HL-60 (cell line): ENCODE measurements at regions not wholly inside any gene's neighbourhood (a gene's known extent, or its start where the extent isn't known, plus 50 kb on each side); places are given as distances from the start of the nearest gene placed in this dataset.

Experiments
- DNase-seq, 2 experiments: peaks; one replicate each; pipeline ENCODE4 v3.0.0-alpha.2; 2010 to 2020; ENCODE audit warnings: low read depth in 1 of 2, low spot score in 1 of 2
- H3K27ac ChIP-seq: fragments of 250-450 bp; sonication (Bioruptor Pico); replicated peaks from 2 replicates; pipeline ENCODE4 v1.5.1; 2020; ENCODE audit warnings: mild to moderate bottlenecking, moderate library complexity
- H3K27me3 ChIP-seq: fragments of 250-450 bp; sonication (Bioruptor Pico); 2 replicates; pipeline ENCODE4 v1.5.1; 2021; ENCODE audit warnings: mild to moderate bottlenecking, moderate library complexity; ENCODE audit not compliant: insufficient read depth, poor library complexity, severe bottlenecking
- H3K4me3 ChIP-seq: replicated peaks from 2 replicates; pipeline ENCODE4 v1.5.1; 2011; ENCODE audit warnings: mild to moderate bottlenecking, control low read depth, low read length; ENCODE audit not compliant: insufficient read depth
- CTCF ChIP-seq: IDR thresholded peaks from one replicate; pipeline ENCODE4 v1.5.1; 2011; ENCODE audit warnings: low read length, control low read depth, inconsistent platforms; ENCODE audit not compliant: insufficient read depth
- GABPA ChIP-seq: IDR thresholded peaks from 2 replicates; pipeline ENCODE4 v1.6.1; 2012; ENCODE audit warnings: low read depth
- POLR2AphosphoS5 ChIP-seq: IDR thresholded peaks from 2 replicates; pipeline ENCODE4 v1.6.1; 2012; ENCODE audit warnings: low read depth
- REST ChIP-seq: IDR thresholded peaks from 2 replicates; pipeline ENCODE4 v1.6.1; 2012; ENCODE audit warnings: low read depth; ENCODE audit not compliant: insufficient replicate concordance
- SPI1 ChIP-seq: IDR thresholded peaks from 2 replicates; pipeline ENCODE4 v1.6.1; 2012; ENCODE audit warnings: low read depth, mild to moderate bottlenecking, borderline replicate concordance

GRCh38 chr3:145522179-145522578 lies 638.8 kb downstream of the PLOD2 start:
- DNase-seq = no peak
- Histone ChIP-seq H3K27me3 (no peaks in the 10 kb centered on the region), H3K27ac (no peak overlapping the region), H3K4me3 (no peak overlapping the region)
- no peak for TF ChIP-seq SPI1

GRCh38 chr3:145522893-145523651 lies 637.9 kb downstream of the PLOD2 start:
- no peak for DNase-seq
- Histone ChIP-seq H3K27me3 (no peaks in the 10 kb centered on the region), H3K4me3 (no peak overlapping the region), H3K27ac (no peak overlapping the region)
- no peak for TF ChIP-seq REST
- TF ChIP-seq GABPA = no peak
- TF ChIP-seq SPI1 = no peak
- TF ChIP-seq POLR2AphosphoS5 = no peak
- no peak for TF ChIP-seq CTCF

- TF ChIP-seq POLR2AphosphoS5 = no peak
- TF ChIP-seq SPI1 = no peak
- TF ChIP-seq CTCF = no peak
- TF ChIP-seq GABPA = no peak
- no peak for TF ChIP-seq REST
- no peak for DNase-seq
- Histone ChIP-seq H3K27ac (no peak overlapping the region), H3K27me3 (no peaks in the 10 kb centered on the region), H3K4me3 (no peak overlapping the region)
These were observed 629.4 kb downstream of the PLOD2 start for GRCh38 chr3:145531548-145531947.

- Histone ChIP-seq H3K4me3 (no peak overlapping the region), H3K27me3 (no peaks in the 10 kb centered on the region), H3K27ac (no peak overlapping the region)
- DNase-seq = no peak
- TF ChIP-seq POLR2AphosphoS5 (no peak), CTCF (no peak), SPI1 (no peak), GABPA (no peak), REST (no peak)
These were observed 627.3 kb downstream of the PLOD2 start for GRCh38 chr3:145533696-145534095.
